HL-60 (cell line): ENCODE measurements at regions not wholly inside any gene's neighbourhood (a gene's known extent, or its start where the extent isn't known, plus 50 kb on each side); places are given as distances from the start of the nearest gene placed in this dataset.

ENCODE experiments used
- DNase-seq, 2 experiments: peaks; one replicate each; pipeline ENCODE4 v3.0.0-alpha.2; 2010 to 2020; ENCODE audit warnings: low read depth in 1 of 2, low spot score in 1 of 2
- H3K27ac ChIP-seq: fragments of 250-450 bp; sonication (Bioruptor Pico); replicated peaks from 2 replicates; pipeline ENCODE4 v1.5.1; 2020; ENCODE audit warnings: mild to moderate bottlenecking, moderate library complexity
- H3K27me3 ChIP-seq: fragments of 250-450 bp; sonication (Bioruptor Pico); 2 replicates; pipeline ENCODE4 v1.5.1; 2021; ENCODE audit warnings: mild to moderate bottlenecking, moderate library complexity; ENCODE audit not compliant: insufficient read depth, poor library complexity, severe bottlenecking
- H3K4me3 ChIP-seq: replicated peaks from 2 replicates; pipeline ENCODE4 v1.5.1; 2011; ENCODE audit warnings: mild to moderate bottlenecking, control low read depth, low read length; ENCODE audit not compliant: insufficient read depth
- GABPA ChIP-seq: IDR thresholded peaks from 2 replicates; pipeline ENCODE4 v1.6.1; 2012; ENCODE audit warnings: low read depth
- POLR2AphosphoS5 ChIP-seq: IDR thresholded peaks from 2 replicates; pipeline ENCODE4 v1.6.1; 2012; ENCODE audit warnings: low read depth
- SPI1 ChIP-seq: IDR thresholded peaks from 2 replicates; pipeline ENCODE4 v1.6.1; 2012; ENCODE audit warnings: low read depth, mild to moderate bottlenecking, borderline replicate concordance
- TF ChIP-seq, protein P1 (sequence below): IDR thresholded peaks from 2 replicates; pipeline ENCODE4 v1.6.1; 2012; ENCODE audit warnings: low read depth; ENCODE audit not compliant: insufficient replicate concordance
- TF ChIP-seq, protein P2 (sequence below): IDR thresholded peaks from one replicate; pipeline ENCODE4 v1.5.1; 2011; ENCODE audit warnings: low read length, control low read depth, inconsistent platforms; ENCODE audit not compliant: insufficient read depth

DNA sequence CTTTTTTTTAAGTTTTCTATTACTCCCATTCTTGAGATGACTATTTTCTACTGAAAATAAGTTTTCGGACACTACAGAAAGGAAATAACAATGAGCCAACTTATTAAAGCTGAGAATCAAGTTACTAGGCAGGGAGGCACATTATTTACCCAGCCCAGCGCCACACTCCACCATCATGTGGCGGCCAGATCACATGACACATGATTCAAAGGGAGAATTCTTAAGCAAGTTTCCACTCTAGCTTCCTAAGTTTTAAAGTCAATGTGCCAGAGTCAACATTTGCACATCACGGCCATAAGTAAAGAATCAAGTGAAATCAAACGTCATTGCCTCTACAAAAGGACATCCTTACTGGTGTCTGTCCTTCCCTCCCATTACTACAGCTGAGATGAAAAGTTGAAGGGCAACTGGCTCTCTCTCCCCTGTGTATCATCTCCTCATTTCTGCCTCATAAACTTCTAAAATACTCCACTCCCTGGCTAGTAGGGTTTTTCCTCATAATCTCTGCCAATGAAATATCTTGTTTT is 81.7 kb downstream of the KLF12 start:
- H3K27ac ChIP-seq: no peak overlapping the region
- no peaks in the 10 kb centered on the region for H3K27me3 ChIP-seq
- no peak overlapping the region for H3K4me3 ChIP-seq
- DNase-seq: no peak
- TF ChIP-seq SPI1 (no peak), GABPA (no peak), POLR2AphosphoS5 (no peak)
- TF ChIP-seq, protein P1, sequence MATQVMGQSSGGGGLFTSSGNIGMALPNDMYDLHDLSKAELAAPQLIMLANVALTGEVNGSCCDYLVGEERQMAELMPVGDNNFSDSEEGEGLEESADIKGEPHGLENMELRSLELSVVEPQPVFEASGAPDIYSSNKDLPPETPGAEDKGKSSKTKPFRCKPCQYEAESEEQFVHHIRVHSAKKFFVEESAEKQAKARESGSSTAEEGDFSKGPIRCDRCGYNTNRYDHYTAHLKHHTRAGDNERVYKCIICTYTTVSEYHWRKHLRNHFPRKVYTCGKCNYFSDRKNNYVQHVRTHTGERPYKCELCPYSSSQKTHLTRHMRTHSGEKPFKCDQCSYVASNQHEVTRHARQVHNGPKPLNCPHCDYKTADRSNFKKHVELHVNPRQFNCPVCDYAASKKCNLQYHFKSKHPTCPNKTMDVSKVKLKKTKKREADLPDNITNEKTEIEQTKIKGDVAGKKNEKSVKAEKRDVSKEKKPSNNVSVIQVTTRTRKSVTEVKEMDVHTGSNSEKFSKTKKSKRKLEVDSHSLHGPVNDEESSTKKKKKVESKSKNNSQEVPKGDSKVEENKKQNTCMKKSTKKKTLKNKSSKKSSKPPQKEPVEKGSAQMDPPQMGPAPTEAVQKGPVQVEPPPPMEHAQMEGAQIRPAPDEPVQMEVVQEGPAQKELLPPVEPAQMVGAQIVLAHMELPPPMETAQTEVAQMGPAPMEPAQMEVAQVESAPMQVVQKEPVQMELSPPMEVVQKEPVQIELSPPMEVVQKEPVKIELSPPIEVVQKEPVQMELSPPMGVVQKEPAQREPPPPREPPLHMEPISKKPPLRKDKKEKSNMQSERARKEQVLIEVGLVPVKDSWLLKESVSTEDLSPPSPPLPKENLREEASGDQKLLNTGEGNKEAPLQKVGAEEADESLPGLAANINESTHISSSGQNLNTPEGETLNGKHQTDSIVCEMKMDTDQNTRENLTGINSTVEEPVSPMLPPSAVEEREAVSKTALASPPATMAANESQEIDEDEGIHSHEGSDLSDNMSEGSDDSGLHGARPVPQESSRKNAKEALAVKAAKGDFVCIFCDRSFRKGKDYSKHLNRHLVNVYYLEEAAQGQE: no peak
- TF ChIP-seq, protein P2, sequence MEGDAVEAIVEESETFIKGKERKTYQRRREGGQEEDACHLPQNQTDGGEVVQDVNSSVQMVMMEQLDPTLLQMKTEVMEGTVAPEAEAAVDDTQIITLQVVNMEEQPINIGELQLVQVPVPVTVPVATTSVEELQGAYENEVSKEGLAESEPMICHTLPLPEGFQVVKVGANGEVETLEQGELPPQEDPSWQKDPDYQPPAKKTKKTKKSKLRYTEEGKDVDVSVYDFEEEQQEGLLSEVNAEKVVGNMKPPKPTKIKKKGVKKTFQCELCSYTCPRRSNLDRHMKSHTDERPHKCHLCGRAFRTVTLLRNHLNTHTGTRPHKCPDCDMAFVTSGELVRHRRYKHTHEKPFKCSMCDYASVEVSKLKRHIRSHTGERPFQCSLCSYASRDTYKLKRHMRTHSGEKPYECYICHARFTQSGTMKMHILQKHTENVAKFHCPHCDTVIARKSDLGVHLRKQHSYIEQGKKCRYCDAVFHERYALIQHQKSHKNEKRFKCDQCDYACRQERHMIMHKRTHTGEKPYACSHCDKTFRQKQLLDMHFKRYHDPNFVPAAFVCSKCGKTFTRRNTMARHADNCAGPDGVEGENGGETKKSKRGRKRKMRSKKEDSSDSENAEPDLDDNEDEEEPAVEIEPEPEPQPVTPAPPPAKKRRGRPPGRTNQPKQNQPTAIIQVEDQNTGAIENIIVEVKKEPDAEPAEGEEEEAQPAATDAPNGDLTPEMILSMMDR: no peak

DNA sequence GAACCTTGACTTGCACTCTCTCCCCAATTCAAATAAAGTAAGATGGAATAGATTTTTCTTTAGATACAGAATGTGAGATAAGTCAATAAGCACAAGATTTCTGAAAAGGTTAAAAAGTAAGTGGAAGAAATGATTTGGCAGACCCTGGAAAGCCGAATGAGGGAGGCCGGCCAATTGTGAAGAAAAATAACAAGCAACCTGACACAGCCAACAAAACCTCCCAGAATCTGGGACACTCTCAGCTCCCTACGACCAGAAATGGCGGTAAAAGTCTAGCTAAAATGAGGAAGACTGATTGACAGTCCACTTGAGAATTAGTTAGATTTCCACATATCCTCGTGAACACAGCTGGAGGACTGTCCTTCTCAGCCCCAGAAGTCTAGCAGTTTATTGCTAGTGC is 85.4 kb downstream of the KLF12 start:
- no peak overlapping the region for H3K4me3 ChIP-seq
- no peaks in the 10 kb centered on the region for H3K27me3 ChIP-seq
- no peak overlapping the region for H3K27ac ChIP-seq
- DNase-seq: no peak
- TF ChIP-seq POLR2AphosphoS5 (no peak), SPI1 (no peak), GABPA (no peak)
- TF ChIP-seq, protein P2: no peak
- TF ChIP-seq, protein P1: no peak

DNA sequence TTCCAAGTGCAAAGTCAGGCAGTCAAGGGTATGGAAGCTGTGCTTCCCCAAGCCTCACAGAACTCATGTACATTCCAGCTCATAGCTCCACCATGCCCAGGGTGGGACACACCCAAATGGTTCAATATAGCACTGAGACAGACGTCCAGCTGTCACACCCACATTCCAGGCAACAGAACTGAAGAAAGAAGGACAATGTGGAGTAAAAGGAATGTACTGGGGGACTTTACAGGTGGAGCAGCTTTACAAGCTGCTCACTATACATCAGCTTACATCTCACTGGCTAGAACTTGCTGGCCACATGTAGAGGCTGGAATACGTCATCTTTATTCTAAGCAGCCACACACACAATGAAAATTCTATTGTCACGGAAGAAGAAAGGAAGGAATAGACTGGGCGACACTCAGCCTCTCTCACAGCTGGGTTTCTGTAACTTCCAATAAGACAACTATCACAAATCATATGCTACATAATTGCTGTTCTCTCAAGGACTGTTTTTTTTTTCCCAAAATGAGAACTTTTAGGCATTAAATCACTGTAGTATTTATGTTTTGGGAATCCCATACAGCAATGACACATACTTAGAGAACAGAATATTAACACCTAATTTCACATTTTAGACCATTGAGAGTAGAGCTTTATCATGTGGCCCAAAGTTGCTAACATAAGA is 86.1 kb downstream of the KLF12 start:
- H3K27ac ChIP-seq: no peak overlapping the region
- no peak overlapping the region for H3K4me3 ChIP-seq
- H3K27me3 ChIP-seq: no peaks in the 10 kb centered on the region
- TF ChIP-seq GABPA: no peak
- TF ChIP-seq POLR2AphosphoS5: no peak
- TF ChIP-seq, protein P1: no peak
- TF ChIP-seq, protein P2: no peak
- no peak for TF ChIP-seq SPI1
- no peak for DNase-seq
